ENCODE measurements at regions not wholly inside any gene's neighbourhood (a gene's known extent, or its start where the extent isn't known, plus 50 kb on each side); places are given as distances from the start of the nearest gene placed in this dataset.

GRCh38 chr11:15824060-15824459 lies 532.3 kb downstream of the SOX6 start:
- Histone ChIP-seq H3K9me3 (no peaks in the 10 kb centered on the region), H3K27ac (no peak overlapping the region), H3K27me3 (replicated peaks; ENCODE audit: insufficient read depth) (no peaks in the 10 kb centered on the region), H3K36me3 (no peaks in the 10 kb centered on the region), H3K4me1 (replicated peaks) (no peaks in the 10 kb centered on the region), H3K4me3 (no peak overlapping the region)
- TF ChIP-seq, protein P1, sequence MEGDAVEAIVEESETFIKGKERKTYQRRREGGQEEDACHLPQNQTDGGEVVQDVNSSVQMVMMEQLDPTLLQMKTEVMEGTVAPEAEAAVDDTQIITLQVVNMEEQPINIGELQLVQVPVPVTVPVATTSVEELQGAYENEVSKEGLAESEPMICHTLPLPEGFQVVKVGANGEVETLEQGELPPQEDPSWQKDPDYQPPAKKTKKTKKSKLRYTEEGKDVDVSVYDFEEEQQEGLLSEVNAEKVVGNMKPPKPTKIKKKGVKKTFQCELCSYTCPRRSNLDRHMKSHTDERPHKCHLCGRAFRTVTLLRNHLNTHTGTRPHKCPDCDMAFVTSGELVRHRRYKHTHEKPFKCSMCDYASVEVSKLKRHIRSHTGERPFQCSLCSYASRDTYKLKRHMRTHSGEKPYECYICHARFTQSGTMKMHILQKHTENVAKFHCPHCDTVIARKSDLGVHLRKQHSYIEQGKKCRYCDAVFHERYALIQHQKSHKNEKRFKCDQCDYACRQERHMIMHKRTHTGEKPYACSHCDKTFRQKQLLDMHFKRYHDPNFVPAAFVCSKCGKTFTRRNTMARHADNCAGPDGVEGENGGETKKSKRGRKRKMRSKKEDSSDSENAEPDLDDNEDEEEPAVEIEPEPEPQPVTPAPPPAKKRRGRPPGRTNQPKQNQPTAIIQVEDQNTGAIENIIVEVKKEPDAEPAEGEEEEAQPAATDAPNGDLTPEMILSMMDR (IDR thresholded peaks at IDR 0.05): no peak
- no peak for TF ChIP-seq POLR2AphosphoS5 (IDR thresholded peaks at IDR 0.05)
- TF ChIP-seq POLR2A (IDR thresholded peaks at IDR 0.05): no peak
- intact Hi-C loops (cut with DNase I): no loop called here
- 92% methylated on average over 1 of the region's 1 CpG for WGBS
- DNase-seq (ENCODE audit: low spot score): no peak

DNA sequence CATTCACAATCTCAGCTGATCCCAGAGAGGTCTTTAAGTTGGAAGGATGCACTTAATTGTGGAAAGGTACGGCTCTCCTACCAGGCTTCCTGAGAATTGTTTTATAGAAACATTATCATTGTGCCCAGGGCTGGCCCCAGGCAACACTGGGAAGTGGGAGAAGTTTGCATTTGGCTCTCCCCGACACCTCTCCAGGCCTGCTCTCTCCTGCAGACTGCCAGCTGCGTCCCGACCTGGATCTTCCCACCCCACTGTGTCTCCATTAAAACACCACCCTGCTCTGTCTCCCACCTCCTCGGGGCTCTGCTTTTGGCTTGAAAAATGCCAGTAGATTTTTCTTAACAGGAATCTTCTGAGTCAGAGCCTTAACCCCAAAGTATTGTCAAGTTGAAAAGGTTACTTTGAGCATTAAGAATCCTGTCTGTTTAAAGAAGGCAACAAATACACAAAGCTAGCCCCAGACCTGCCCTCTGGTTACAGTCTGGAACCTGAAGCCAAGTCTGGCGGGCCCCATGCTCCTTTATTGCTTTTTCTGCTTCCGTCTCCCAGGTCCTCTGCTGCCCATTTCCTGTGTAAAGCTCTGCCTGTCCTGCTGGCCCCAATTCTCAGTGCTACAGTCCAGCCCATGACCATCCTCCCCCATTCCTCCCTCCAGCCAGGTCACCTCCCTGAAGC lies 530.2 kb downstream of the SOX6 start:
- Histone ChIP-seq H3K36me3 (no peaks in the 10 kb centered on the region), H3K27me3 (replicated peaks; ENCODE audit: insufficient read depth) (no peaks in the 10 kb centered on the region), H3K4me3 (no peak overlapping the region), H3K27ac (no peak overlapping the region), H3K9me3 (no peaks in the 10 kb centered on the region), H3K4me1 (replicated peaks) (no peaks in the 10 kb centered on the region)
- intact Hi-C loops (cut with DNase I): loop anchor here (5.0 kb wide), 1 partner anchor 786 kb away; no protein-coding TSS in a partner anchor
- 69% methylated on average over 7 of the region's 7 CpGs for WGBS
- no peak for DNase-seq (ENCODE audit: low spot score)
- TF ChIP-seq POLR2AphosphoS5 (IDR thresholded peaks at IDR 0.05): no peak
- TF ChIP-seq POLR2A (IDR thresholded peaks at IDR 0.05): no peak
- TF ChIP-seq, protein P1 (IDR thresholded peaks at IDR 0.05): no peak

GRCh38 chr11:15826826-15827225 lies 529.5 kb downstream of the SOX6 start:
- Histone ChIP-seq H3K9me3 (no peaks in the 10 kb centered on the region), H3K4me3 (no peak overlapping the region), H3K27me3 (replicated peaks; ENCODE audit: insufficient read depth) (no peaks in the 10 kb centered on the region), H3K27ac (no peak overlapping the region), H3K4me1 (replicated peaks) (no peaks in the 10 kb centered on the region), H3K36me3 (no peaks in the 10 kb centered on the region)
- intact Hi-C loops (cut with DNase I): loop anchor here (5.0 kb wide), 1 partner anchor 785 kb away; no protein-coding TSS in a partner anchor
- no peak for DNase-seq (ENCODE audit: low spot score)
- TF ChIP-seq, protein P1 (IDR thresholded peaks at IDR 0.05): peak; percentile 12 to 44 (median 36)
- TF ChIP-seq POLR2A (IDR thresholded peaks at IDR 0.05) (no peak), POLR2AphosphoS5 (IDR thresholded peaks at IDR 0.05) (no peak)

GRCh38 chr11:15828215-15828853 lies 528.0 kb downstream of the SOX6 start:
- intact Hi-C loops (cut with DNase I): loop anchor here (5.0 kb wide), 1 partner anchor 784 kb away; no protein-coding TSS in a partner anchor
- Histone ChIP-seq H3K27me3 (replicated peaks; ENCODE audit: insufficient read depth) (no peaks in the 10 kb centered on the region), H3K9me3 (no peaks in the 10 kb centered on the region), H3K36me3 (no peaks in the 10 kb centered on the region), H3K27ac (no peak overlapping the region), H3K4me1 (replicated peaks) (no peaks in the 10 kb centered on the region), H3K4me3 (no peak overlapping the region)
- 85% methylated on average over 9 of the region's 9 CpGs for WGBS
- TF ChIP-seq POLR2A (IDR thresholded peaks at IDR 0.05) (no peak), POLR2AphosphoS5 (IDR thresholded peaks at IDR 0.05) (no peak)
- TF ChIP-seq, protein P1 (IDR thresholded peaks at IDR 0.05): no peak
- no peak for DNase-seq (ENCODE audit: low spot score)
